AG10803 (cell line): ENCODE measurements at regions not wholly inside any gene's neighbourhood (a gene's known extent, or its start where the extent isn't known, plus 50 kb on each side); places are given as distances from the start of the nearest gene placed in this dataset.

ENCODE experiments used
- DNase-seq: peaks from one replicate; pipeline ENCODE4 v3.0.0; 2010; ENCODE audit warnings: low read depth
- H3K4me3 ChIP-seq: 2 replicates; pipeline ENCODE4 v1.5.1; 2011; ENCODE audit warnings: mild to moderate bottlenecking, low read length, control low read depth
- TF ChIP-seq, protein P1 (sequence below): conservative IDR thresholded peaks from 2 replicates; pipeline ENCODE4 v1.5.1; 2011; ENCODE audit warnings: mild to moderate bottlenecking, low read length, control low read depth, inconsistent platforms

DNA sequence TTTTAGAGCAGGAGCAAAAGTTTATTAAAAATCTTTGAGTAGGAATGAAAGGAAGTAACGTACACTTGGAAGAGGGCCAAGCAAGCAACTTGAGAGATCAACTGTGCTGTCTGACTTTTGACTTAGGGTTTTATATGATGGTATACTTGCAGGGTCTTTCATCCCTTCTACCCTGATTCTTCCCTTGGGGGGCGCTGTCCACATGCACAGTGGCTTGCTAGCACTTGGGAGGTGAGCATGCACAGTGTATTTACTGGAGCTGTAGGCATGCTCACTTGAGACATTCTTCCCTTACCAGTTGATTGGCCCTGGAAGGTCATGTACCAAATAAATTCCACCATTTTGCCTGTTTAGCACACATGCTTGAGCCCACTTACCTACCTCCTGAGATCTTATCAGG, 1001.3 kb upstream of the ADGRL2 start:
- DNase-seq: no peak
- TF ChIP-seq, protein P1, sequence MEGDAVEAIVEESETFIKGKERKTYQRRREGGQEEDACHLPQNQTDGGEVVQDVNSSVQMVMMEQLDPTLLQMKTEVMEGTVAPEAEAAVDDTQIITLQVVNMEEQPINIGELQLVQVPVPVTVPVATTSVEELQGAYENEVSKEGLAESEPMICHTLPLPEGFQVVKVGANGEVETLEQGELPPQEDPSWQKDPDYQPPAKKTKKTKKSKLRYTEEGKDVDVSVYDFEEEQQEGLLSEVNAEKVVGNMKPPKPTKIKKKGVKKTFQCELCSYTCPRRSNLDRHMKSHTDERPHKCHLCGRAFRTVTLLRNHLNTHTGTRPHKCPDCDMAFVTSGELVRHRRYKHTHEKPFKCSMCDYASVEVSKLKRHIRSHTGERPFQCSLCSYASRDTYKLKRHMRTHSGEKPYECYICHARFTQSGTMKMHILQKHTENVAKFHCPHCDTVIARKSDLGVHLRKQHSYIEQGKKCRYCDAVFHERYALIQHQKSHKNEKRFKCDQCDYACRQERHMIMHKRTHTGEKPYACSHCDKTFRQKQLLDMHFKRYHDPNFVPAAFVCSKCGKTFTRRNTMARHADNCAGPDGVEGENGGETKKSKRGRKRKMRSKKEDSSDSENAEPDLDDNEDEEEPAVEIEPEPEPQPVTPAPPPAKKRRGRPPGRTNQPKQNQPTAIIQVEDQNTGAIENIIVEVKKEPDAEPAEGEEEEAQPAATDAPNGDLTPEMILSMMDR: no peak
- no peak overlapping the region for H3K4me3 ChIP-seq

DNA sequence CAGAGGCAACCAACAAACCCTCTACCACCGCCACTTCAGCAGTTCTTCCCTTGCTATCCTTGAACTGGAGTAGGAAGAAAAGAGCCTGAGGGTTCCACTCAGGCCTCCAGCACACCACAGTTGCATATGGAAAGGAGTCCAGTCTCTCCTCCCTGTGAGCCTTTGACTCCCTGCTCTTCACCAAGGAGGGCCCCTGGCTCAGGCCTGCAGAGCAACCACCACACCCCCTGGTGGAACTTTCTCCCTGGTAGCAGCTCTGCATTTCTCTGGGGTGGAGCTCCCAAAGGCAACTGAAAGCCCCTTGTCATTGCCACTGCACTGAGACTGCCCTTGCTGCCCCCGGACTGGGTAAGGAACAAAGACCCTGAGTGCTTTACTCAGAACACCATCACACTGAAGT, 1021.5 kb upstream of the ADGRL2 start:
- H3K4me3 ChIP-seq: no peak overlapping the region
- DNase-seq: no peak
- TF ChIP-seq, protein P1: no peak

DNA sequence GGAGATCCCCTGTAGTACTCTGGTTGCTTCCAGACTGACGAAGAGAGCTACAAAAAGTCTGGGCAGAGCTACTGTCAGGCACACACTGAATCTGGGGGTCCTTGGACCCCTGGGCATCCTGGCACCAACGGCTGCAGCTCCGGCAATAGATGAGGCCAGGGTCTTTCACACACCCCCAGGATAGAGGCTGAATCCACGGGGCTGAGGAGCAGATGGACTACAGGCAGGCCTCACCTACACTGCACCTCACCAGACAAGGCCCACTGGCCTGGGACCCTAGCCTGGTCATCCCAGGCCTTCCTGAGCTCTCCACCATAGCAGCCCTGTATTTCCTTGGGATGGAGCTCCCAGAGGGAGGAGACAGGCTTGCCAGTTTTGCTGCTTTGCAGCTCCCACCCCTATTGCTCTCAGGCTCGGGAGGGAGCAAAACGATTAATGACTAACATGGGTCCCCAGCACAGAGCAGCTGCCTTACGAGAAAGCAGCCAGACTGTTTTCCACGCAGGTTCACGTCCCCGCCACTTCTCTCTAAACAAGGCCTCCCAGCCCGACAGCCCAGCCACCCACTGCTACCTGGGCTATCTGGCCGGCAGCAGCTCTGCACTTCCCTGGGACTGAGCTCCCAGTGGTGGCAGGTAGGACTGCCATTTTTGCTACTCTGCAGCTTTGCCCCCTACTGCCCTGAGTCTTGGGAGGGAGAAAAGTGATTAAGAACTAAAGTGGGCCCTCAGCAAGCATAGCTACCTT, 1022.5 kb upstream of the ADGRL2 start:
- TF ChIP-seq, protein P1: no peak

DNA sequence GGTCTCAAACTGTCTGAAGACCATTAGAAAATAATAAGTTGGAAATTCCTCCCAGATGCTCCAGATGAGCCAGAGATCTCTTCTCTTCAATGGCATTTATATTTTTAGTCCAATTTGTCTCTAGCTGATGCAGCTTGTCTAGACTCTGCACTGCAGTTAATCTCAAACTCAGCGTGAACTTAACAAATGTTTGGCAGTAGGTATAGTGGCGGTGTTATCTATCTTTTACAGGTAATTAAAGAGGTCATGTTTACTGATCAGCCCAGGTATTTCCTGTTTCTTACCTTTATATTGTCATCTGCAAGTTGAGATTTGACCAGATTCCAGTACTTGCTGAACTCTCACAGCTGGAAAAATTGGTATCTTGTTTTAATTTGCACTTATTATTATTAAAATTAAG, 1024.5 kb upstream of the ADGRL2 start:
- no peak for DNase-seq
- TF ChIP-seq, protein P1: no peak
- no peak overlapping the region for H3K4me3 ChIP-seq

More for the DNA sequence above, 1022.5 kb upstream of the ADGRL2 start:
- no peak for DNase-seq
- H3K4me3 ChIP-seq: no peak overlapping the region

DNA sequence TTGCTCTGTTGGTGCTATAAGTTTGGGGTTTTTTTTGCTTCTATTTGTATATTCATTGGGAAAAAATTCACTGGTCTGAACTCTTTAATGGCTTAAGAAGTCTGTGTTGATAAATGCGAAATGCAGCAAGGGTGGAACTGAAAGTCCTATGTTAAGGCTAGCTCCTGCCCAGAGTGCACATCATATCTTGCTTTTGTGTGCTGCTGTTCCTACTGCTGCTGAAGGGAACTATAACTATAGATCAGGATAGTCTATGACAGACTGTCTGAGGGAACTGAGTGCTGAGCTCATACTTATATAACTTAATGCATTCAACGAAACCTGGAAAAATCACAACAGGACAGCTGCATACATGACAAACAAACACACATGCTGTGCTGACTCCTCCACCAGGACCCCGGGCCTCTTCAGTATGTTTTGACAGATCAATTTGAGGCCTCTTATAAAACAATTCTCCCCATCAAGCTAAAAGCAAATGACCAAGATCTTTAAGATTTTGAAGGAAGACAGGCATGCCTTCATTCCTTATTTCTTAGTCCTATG, 1031.5 kb upstream of the ADGRL2 start:
- TF ChIP-seq, protein P1: no peak
- no peak for DNase-seq
- no peak overlapping the region for H3K4me3 ChIP-seq

DNA sequence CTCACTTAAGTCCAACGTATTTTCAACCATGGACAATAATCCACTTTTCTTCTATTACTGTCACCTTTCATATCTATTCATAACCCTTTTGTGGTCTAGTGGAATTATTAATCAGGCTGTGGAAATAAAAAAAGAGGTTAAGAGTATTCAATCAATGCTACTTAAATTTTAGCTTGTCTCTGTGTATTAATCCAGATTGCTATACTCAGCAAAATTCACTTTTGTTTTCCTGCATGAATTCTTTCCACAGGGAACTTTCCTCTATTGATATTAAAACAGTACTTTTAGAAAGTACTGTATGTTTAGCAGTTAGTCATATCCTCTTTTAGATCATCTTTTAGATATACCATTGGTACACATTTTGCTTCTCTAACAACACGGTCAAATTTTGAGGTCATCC, 1033.0 kb upstream of the ADGRL2 start:
- no peak overlapping the region for H3K4me3 ChIP-seq
- TF ChIP-seq, protein P1: no peak
- DNase-seq: no peak

DNA sequence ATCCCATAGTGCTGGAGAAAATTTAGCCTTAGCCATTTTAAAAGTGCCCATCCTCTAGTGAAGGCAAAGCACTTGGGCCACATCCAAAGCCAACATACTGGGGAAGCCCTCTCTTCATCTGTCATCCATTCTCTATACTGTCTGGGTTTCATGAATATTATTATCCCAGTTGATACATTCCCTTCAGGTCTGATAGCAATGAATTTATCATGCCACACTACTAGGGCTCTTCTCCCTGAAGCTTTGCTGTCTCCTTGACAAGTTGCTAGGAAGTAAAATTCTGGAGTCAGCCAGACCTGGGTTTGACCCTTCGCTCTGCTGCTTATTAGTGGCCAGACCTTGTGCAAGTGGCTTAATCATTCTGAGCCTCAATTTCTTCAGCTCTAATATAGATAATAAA, 1041.4 kb upstream of the ADGRL2 start:
- TF ChIP-seq, protein P1: no peak
- no peak overlapping the region for H3K4me3 ChIP-seq
- no peak for DNase-seq
